Adipose tissue (tissue), 3 donors: ENCODE measurements at regions not wholly inside any gene's neighbourhood (a gene's known extent, or its start where the extent isn't known, plus 50 kb on each side); places are given as distances from the start of the nearest gene placed in this dataset.

Source experiments
- H3K27ac ChIP-seq: one replicate; pipeline ENCODE4 v1.5.1; 2013; ENCODE audit warnings: low read depth, low read length
- WGBS, 3 donors: extraction: QIAGEN DNeasy Blood & Tissue Kit; methylation state at CpG; one replicate each; pipeline ENCODE4 v1.1.7; 2013; 5-methylcytosine and 5-hydroxymethylcytosine counted together
- donor health status: healthy with polysubstance abuse.
- donor health status: Bipolar disorder and iron deficiency.
- donor health status: healthy.

DNA sequence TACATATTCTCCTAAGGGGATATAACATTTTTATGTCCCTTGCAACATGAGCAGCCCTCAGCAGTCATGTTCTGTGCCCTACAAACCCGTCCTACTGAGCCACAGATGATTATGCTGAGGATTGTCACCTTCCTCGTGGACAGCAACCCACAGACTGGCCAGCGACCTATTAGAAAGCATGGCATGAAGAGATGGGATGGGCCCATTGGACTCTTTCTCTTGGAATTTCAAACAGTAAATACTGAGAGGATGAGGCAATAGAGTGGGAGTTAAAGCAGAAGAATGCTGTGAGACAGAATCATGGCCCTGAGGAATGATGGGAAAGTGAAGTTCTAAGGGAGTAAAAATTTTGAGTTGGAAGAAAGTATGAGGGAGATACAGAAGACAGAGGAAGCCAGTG, 149.9 kb upstream of the BTG1 start:
- WGBS, 3 donors = 86 to 92% (median 87%) methylated on average over 3 of the region's 3 CpGs
- no peak overlapping the region for H3K27ac ChIP-seq

DNA sequence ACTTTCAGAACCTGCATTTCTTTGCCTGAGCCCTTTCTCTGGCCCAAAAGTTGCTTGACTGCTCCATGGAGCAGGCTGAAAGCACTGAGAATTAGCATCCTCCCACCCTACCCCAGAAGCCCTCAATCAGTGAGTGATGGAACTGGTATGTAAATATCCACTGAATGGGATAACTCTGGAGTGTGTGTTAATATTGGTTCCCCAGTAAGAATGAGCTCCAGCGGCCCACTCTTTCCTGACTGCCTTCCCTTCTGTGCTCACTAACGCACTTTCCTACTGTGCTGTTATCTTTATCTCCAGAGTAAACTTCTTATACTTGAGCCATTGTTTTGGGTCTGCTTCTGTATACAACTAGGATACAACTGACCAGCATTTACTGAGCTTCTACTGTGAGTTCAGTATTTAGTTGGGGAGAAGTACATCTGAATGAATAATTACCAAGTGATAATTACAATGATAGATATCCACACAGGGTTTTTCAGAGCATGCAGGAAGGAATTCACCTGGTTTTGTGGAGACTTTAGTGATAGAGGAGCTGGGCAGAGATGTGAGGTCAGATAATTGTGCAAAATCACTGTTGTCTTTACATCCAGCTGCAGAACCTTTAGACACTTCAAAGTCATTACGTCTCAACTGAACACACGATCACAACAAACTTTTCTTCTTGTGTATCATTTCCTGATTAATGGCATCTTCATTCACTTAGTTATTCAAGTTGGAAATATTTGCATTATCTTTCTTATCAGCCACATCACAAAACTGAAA, 149.2 kb upstream of the BTG1 start:
- H3K27ac ChIP-seq = no peak overlapping the region
- 91 to 95% (median 92%) methylated on average over 4 of the region's 4 CpGs for WGBS, 3 donors

DNA sequence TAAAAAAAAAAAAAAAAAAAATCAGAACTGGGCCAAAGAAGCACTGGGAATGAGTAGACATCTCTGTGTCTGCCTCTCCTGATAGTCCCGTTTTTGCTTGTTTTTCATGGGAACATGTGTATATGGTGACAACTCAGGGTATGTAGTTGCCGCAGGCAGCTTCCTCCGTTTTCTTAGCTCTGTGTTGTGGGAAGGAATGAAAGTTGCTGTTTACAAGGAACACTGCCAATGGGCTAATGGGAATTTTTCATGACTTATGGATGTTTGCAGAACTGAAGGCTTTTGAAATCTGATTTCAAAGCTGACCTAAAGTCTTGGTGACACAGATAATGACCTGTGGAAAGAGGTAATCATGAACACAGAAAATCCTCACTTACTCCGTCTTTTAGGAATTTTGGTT, 146.4 kb upstream of the BTG1 start:
- H3K27ac ChIP-seq = no peak overlapping the region

DNA sequence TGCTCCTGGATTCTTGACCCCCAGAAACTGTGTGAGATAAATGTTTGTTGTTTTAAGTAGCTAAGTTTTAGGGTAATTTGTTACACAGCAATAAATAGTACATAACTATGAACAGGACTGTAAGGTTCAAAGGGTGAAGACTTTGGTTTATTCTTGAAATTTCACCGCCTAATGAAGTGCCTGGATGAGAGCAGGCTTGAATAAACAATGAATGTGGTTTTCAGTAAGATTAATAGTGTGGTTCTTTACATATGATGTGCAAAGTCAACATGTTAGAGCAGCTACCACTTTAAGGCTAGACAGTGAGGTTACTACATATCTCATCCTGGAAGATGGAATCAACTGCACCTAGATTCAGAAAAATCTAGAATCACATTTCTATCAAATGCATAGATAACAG, 145.2 kb upstream of the BTG1 start:
- 83 to 87% (median 86%) methylated on average over 1 of the region's 1 CpG for WGBS, 3 donors

More for the DNA sequence above, 146.4 kb upstream of the BTG1 start:
- whole genome bisulfite sequencing, 3 donors = 79 to 86% (median 84%) methylated on average over 4 of the region's 4 CpGs

DNA sequence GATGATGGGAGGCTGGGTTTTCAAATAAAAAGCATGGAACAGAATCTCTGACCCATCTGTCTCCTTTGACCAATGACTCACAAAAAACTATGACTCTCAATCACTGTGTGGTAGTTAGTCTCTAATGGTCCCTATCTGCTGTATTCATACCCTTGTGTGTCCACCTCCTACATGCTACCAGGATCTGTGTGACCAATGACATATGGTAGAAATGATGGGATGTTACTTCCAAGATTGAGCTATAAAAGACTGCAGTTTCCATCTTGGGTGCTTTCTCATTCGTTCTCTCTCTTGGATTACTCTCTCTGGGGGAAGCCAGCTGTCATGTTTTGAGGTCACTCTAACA, 144.7 kb upstream of the BTG1 start:
- no peak overlapping the region for H3K27ac ChIP-seq
- WGBS, 3 donors = 84 to 92% (median 88%) methylated on average over 1 of the region's 1 CpG

More for the DNA sequence above, 145.2 kb upstream of the BTG1 start:
- no peak overlapping the region for H3K27ac ChIP-seq

DNA sequence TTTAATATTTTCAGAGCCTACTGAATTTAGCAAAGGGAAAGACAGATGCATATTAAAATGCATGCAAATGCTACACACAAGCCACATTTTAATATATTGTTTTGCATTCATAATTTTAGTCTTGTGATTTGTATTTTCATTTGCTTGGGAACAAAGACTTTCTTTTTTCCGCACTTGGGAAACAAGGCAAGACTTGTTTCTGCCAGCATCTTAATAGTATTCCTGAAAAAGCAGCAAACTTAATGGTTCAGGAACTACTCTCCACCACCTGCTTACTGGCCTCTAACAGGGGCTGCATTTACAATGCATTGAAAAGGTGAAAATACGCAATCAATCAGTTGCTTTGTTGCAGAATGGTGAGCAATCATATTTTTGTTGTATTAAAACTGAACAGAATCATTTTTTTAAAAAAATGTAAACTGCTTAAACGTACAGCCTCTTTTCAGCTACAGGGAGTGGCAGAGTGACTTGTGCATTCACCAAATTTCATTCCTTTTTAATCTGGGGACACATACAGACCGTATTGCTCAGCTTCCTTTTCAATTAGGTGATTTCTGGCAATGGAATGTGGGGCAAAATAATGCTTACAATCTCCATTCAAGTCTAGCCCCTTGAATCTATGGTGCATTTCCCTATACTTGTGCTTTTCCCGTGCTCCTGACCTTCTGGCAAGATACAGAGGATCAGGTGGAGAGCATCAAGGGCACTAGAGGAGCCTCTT, 144.1 kb upstream of the BTG1 start:
- no peak overlapping the region for H3K27ac ChIP-seq
- WGBS, 3 donors = 80 to 82% (median 81%) methylated on average over 5 of the region's 5 CpGs

GRCh38 chr12:92288561-92288960, 142.9 kb upstream of the BTG1 start:
- H3K27ac ChIP-seq = no peak overlapping the region
- 88 to 90% (median 89%) methylated on average over 8 of the region's 8 CpGs for WGBS, 3 donors

DNA sequence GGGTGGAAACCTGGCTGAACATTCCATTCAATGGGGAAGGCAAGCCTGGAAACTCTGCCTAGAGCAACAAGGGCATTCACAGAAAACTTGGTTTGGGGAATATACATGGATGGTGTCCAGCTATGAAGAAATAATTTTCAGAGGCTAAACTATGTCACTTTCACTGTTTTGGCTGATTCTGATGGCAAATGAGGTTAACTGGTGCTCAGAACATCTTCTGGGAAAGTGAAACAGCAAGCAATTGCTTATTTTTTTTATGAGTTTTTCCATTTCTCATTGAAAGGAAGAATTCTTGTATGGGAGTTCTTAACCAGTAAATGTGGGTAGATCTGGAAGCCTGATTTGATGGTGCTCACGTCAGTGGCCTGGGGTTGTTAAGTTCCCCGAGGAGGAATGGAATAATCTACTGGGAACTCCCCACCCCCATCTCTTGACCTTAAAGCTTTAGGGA, 132.8 kb upstream of the BTG1 start:
- H3K27ac ChIP-seq = no peak overlapping the region
- 42 to 61% (median 46%) methylated on average over 2 of the region's 2 CpGs for WGBS, 3 donors

- 48 to 52% (median 50%) methylated on average over 2 of the region's 2 CpGs for WGBS, 3 donors
- H3K27ac ChIP-seq = no peak overlapping the region
Observed at GRCh38 chr12:92277795-92278194, 132.1 kb upstream of the BTG1 start.

GRCh38 chr12:92276276-92276675, 130.6 kb upstream of the BTG1 start:
- 94 to 95% (median 94%) methylated on average over 1 of the region's 1 CpG for WGBS, 3 donors

GRCh38 chr12:92275443-92276154, 130.0 kb upstream of the BTG1 start:
- WGBS, 3 donors = 66 to 79% (median 73%) methylated on average over 7 of the region's 7 CpGs
- H3K27ac ChIP-seq = no peak overlapping the region

More at GRCh38 chr12:92276276-92276675, 130.6 kb upstream of the BTG1 start:
- no peak overlapping the region for H3K27ac ChIP-seq

DNA sequence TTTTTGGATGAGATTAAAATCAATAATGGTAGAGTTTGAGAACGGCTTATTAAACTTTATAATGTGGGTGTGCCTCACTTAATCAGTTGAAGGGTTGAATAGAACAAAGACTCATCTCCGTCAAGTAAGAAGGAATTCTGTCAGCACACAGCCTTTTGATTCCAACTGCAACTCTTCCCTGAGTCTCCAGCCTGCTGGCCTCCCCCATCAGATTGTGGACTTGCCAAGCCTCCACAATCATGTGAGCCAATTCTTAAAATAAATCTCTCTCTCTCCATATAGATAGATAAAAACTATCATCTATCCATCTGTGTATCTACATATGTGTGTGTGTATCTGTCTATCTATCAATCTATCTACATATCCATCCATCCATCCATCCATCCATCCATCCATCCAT, 127.4 kb upstream of the BTG1 start:
- H3K27ac ChIP-seq = no peak overlapping the region
- 93 to 99% (median 95%) methylated on average over 2 of the region's 2 CpGs for WGBS, 3 donors

DNA sequence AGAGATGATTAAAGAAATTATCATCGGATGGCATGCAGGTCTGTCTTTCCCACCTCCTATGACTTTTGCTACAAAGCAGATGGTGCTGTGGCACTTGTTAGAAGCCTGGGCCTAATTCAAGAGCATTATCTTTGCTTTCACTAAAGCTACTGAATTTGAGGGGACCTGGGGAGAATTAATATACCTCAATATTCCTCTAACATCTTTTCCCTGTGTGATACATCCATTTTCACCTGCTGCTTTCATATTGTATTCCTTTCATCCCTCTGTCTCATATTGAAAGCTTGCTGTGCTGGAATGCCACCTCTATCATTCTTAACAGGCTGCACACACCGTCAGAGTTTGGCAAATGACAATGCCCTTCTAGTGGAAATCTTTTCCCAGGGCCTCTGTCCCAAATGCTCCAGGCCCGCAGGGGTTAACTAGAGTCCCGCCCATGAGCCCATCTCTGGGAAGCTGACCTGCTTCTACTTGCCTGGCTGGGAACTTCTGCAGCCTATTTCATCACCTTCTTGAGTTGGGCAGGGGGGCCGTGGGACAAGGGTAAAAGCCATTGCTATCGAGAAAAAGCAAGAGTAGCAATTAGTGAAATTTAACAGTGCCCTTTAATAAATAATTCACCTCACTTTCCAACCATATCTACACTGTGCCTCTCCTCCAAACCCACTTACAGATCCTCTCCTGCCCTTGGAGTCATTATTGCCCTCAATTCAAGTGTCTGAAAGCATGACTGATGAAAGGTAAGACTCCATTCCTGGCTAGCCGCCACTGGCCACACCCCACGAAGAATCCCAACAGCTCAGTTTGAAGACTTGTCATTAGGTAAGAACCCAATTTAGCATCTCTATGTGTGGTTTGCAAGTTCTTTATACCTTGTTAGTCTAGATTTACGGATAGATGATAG, 126.7 kb upstream of the BTG1 start:
- H3K27ac ChIP-seq = no peak overlapping the region
- WGBS, 3 donors = 81 to 86% (median 85%) methylated on average over 9 of the region's 9 CpGs

- no peak overlapping the region for H3K27ac ChIP-seq
- WGBS, 3 donors = 86 to 97% (median 94%) methylated on average over 2 of the region's 2 CpGs
Observed at GRCh38 chr12:92271341-92271740, 125.7 kb upstream of the BTG1 start.

DNA sequence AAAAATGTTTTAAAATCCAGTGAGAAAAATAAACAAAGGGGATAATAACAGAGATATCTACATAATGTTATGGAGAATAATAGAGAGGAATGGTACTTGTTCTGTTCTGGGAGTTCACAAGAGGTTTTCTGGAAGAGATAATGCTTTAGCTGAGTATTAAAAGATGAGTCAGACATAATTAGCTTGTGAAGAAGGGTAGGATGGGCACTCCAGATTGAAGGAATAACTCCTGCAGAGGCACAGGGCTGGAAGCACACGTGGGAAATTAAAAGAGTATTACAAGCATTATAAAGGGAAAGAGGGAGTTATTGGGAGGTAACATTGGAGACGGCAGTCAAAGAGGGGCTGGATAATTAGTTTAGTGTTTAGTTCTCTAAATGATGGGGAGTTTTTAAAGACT, 124.9 kb upstream of the BTG1 start:
- WGBS, 3 donors = 94 to 98% (median 95%) methylated on average over 2 of the region's 2 CpGs
- no peak overlapping the region for H3K27ac ChIP-seq

- H3K27ac ChIP-seq = no peak overlapping the region
Observed at GRCh38 chr12:92268946-92269345, 123.3 kb upstream of the BTG1 start.

DNA sequence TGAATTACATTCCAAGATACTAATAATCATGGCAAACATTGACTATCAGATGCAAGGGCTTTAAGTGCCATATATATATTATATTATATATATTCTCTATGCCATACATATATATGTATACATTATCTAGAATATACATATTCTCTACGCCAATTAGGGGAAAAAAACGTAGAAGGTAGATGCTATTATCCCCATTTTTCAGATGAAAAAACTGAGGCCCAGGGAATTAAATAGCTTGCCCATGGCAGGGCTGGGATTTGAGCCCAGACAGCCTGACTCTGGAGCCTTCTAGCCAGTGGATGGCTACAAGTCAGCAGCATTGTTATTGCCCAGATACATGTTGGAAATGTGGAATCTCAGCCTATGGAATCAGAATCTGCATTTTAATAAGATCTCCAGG, 116.0 kb upstream of the BTG1 start:
- 92 to 95% (median 94%) methylated on average over 2 of the region's 2 CpGs for WGBS, 3 donors
- H3K27ac ChIP-seq = no peak overlapping the region

DNA sequence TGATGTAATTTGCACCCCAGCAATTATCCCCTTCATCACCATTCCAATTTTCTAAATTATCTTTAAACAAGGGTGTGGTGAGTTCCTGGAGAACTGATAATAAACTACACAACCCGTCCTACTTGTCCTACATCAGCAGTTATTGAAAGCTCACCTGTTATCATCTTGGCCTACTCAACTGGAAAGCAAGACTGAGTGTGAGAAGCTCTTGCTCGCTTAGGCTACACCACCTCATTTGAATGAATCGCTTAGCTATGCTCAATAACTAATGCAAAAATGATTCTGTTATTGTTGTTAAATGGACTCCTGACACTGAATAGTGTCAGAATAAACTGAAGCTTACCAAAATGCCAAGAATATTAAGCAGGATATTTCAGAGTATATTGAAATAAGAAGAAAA, 115.4 kb upstream of the BTG1 start:
- WGBS, 3 donors = 92 to 94% (median 93%) methylated on average over 3 of the region's 3 CpGs
- H3K27ac ChIP-seq = no peak overlapping the region
